NCI-H2029 treated with DMSO at 0.1 percent for 48 hours (cell line): ENCODE measurements at regions not wholly inside any gene's neighbourhood (a gene's known extent, or its start where the extent isn't known, plus 50 kb on each side); places are given as distances from the start of the nearest gene placed in this dataset.

ENCODE experiments used
- DNase-seq: peaks from one replicate; lab custom pipeline; 2025; lab: John Stamatoyannopoulos, UW

GRCh38 chr3:72372161-72372560, 476.1 kb downstream of the SHQ1 start:
- DNase-seq: no peak

- DNase-seq: no peak
These were observed 476.8 kb downstream of the SHQ1 start for GRCh38 chr3:72371431-72371830.

GRCh38 chr3:72370947-72371346, 477.3 kb downstream of the SHQ1 start:
- DNase-seq: no peak

GRCh38 chr3:72369681-72370080, 478.6 kb downstream of the SHQ1 start:
- no peak for DNase-seq

- no peak for DNase-seq
These were observed 479.8 kb downstream of the SHQ1 start for GRCh38 chr3:72368331-72368975.

GRCh38 chr3:72361990-72362389, 486.3 kb downstream of the SHQ1 start:
- DNase-seq: no peak

GRCh38 chr3:72359743-72360142, 488.5 kb downstream of the SHQ1 start:
- no peak for DNase-seq

- DNase-seq: no peak
These were observed 493.1 kb downstream of the SHQ1 start for GRCh38 chr3:72355168-72355567.

- DNase-seq: no peak
These were observed 493.8 kb downstream of the SHQ1 start for GRCh38 chr3:72354486-72354885.

GRCh38 chr3:72353236-72354128, 494.8 kb downstream of the SHQ1 start:
- no peak for DNase-seq

GRCh38 chr3:72352176-72352575, 496.1 kb downstream of the SHQ1 start:
- no peak for DNase-seq

GRCh38 chr3:72351536-72351935, 496.7 kb downstream of the SHQ1 start:
- DNase-seq: no peak

GRCh38 chr3:72350761-72351505, 497.3 kb downstream of the SHQ1 start:
- no peak for DNase-seq

- no peak for DNase-seq
These were observed 499.9 kb downstream of the SHQ1 start for GRCh38 chr3:72348357-72348756.

- no peak for DNase-seq
These were observed 500.4 kb downstream of the SHQ1 start for GRCh38 chr3:72347819-72348319.

GRCh38 chr3:72346526-72346926, 501.7 kb downstream of the SHQ1 start:
- no peak for DNase-seq

GRCh38 chr3:72345980-72346379, 502.3 kb downstream of the SHQ1 start:
- no peak for DNase-seq

GRCh38 chr3:72345237-72345878, 502.9 kb downstream of the SHQ1 start:
- DNase-seq: no peak

- DNase-seq: no peak
These were observed 503.6 kb downstream of the SHQ1 start for GRCh38 chr3:72344647-72345046.

- DNase-seq: no peak
These were observed 504.0 kb downstream of the SHQ1 start for GRCh38 chr3:72344236-72344635.

GRCh38 chr3:72343078-72343477, 505.2 kb downstream of the SHQ1 start:
- no peak for DNase-seq

GRCh38 chr3:72342450-72342849, 505.8 kb downstream of the SHQ1 start:
- DNase-seq: no peak
